Neural progenitor cell (in vitro differentiated cells): ENCODE measurements at regions not wholly inside any gene's neighbourhood (a gene's known extent, or its start where the extent isn't known, plus 50 kb on each side); places are given as distances from the start of the nearest gene placed in this dataset.

Source experiments
- CTCF ChIP-seq: fragments of 200-600 bp; sonication (generic); IDR thresholded peaks from 2 replicates; pipeline ENCODE4 v1.5.1; 2017; ENCODE audit warnings: antibody characterized with exemption, mild to moderate bottlenecking
- EZH2 ChIP-seq: fragments of 200-600 bp; sonication (generic); IDR thresholded peaks from 2 replicates; pipeline ENCODE4 v1.6.1; 2017; ENCODE audit warnings: antibody characterized with exemption, mild to moderate bottlenecking, moderate library complexity
- EZH2phosphoT487 ChIP-seq: fragments of 200-600 bp; sonication (generic); IDR thresholded peaks from 2 replicates; pipeline ENCODE4 v1.6.1; 2017; ENCODE audit warnings: antibody characterized with exemption

- TF ChIP-seq CTCF (no peak), EZH2 (no peak), EZH2phosphoT487 (no peak)
These were observed 220.4 kb upstream of the NUDT4 start for GRCh38 chr12:93157279-93157678.
